IMR-90 (cell line): ENCODE measurements at regions not wholly inside any gene's neighbourhood (a gene's known extent, or its start where the extent isn't known, plus 50 kb on each side); places are given as distances from the start of the nearest gene placed in this dataset.

Source experiments
- ATAC-seq: fragments of 200-7000 bp; cut with Tn5 transposase; 2 replicates; pipeline ENCODE4 v1.9.1; 2020; ENCODE audit warnings: low read depth, mild to moderate bottlenecking, moderate library complexity
- BruUV-seq: library from RNA; stranded (reverse); fragments of 400-500 nt; replicated peaks from 2 replicates; lab custom pipeline; 2021; lab: Mats Ljungman, UMichigan
- CTCF ChIA-PET: fragments of 300-600 bp; formaldehyde crosslinking; extraction: SDS; loops from one replicate; lab custom pipeline; 2021; ENCODE audit warnings: antibody characterized with exemption; lab: Yijun Ruan, JAX
- POLR2A ChIA-PET: fragments of 300-600 bp; sonication (Branson Sonifier 250); formaldehyde crosslinking; loops from one replicate; lab custom pipeline; 2022; ENCODE audit warnings: antibody characterized with exemption; ENCODE audit not compliant: unreplicated experiment; lab: Charles Lee
- DNase-seq: peaks from one replicate; pipeline ENCODE4 v3.0.0; 2013
- H2AFZ ChIP-seq: replicated peaks from 2 replicates; pipeline ENCODE3; 2013; ENCODE audit warnings: low read length, mild to moderate bottlenecking; ENCODE audit not compliant: poor library complexity
- H2AK5ac ChIP-seq: 2 replicates; pipeline ENCODE4 v1.6.1; 2013; ENCODE audit warnings: low read depth, low read length, inconsistent platforms
- H2AK9ac ChIP-seq: replicated peaks from 2 replicates; pipeline ENCODE3; 2013; ENCODE audit warnings: mild to moderate bottlenecking, low read depth, low read length, moderate library complexity; ENCODE audit not compliant: poor library complexity
- H2BK120ac ChIP-seq: 2 replicates; pipeline ENCODE4 v1.6.1; 2013; ENCODE audit warnings: low read depth, low read length, inconsistent platforms
- H2BK15ac ChIP-seq: 3 replicates; pipeline ENCODE4 v1.6.1; 2013; ENCODE audit warnings: low read depth, low read length, inconsistent platforms
- H2BK20ac ChIP-seq: 2 replicates; pipeline ENCODE4 v1.6.1; 2013; ENCODE audit warnings: low read depth, mild to moderate bottlenecking, inconsistent platforms, low read length, moderate library complexity
- H2BK5ac ChIP-seq: 2 replicates; pipeline ENCODE4 v1.6.1; 2013; ENCODE audit warnings: mild to moderate bottlenecking, low read depth, low read length, inconsistent platforms; ENCODE audit not compliant: poor library complexity, severe bottlenecking
- H3K14ac ChIP-seq: replicated peaks from 2 replicates; pipeline ENCODE4 v1.6.1; 2013; ENCODE audit warnings: low read depth, low read length, inconsistent platforms
- H3K18ac ChIP-seq: 2 replicates; pipeline ENCODE4 v1.6.1; 2013; ENCODE audit warnings: low read depth, low read length, control low read depth
- H3K23ac ChIP-seq: 2 replicates; pipeline ENCODE4 v1.6.1; 2013; ENCODE audit warnings: low read depth, low read length, inconsistent platforms
- H3K27ac ChIP-seq: 2 replicates; pipeline ENCODE4 v1.5.1; 2013; ENCODE audit warnings: mild to moderate bottlenecking, control low read depth, low read length; ENCODE audit not compliant: insufficient read depth
- H3K27me3 ChIP-seq: 2 replicates; pipeline ENCODE4 v1.6.1; 2013; ENCODE audit warnings: low read length; ENCODE audit not compliant: control insufficient read depth, insufficient read depth
- H3K36me3 ChIP-seq: 2 replicates; pipeline ENCODE4 v1.6.1; 2013; ENCODE audit warnings: low read length, mixed read lengths; ENCODE audit not compliant: control insufficient read depth, insufficient read depth
- H3K4ac ChIP-seq: 2 replicates; pipeline ENCODE4 v1.6.1; 2013; ENCODE audit warnings: low read depth, low read length, inconsistent platforms
- H3K4me1 ChIP-seq: 2 replicates; pipeline ENCODE4 v1.6.1; 2013; ENCODE audit warnings: low read length, mixed read lengths; ENCODE audit not compliant: control insufficient read depth, insufficient read depth
- H3K4me2 ChIP-seq: 2 replicates; pipeline ENCODE4 v1.6.1; 2013; ENCODE audit warnings: low read depth, mild to moderate bottlenecking, control low read depth, low read length, moderate library complexity
- H3K4me3 ChIP-seq: 2 replicates; pipeline ENCODE4 v1.5.1; 2013; ENCODE audit warnings: low read depth, mild to moderate bottlenecking, control low read depth, low read length, moderate library complexity; ENCODE audit not compliant: insufficient read depth
- H3K56ac ChIP-seq: 2 replicates; pipeline ENCODE4 v1.6.1; 2013; ENCODE audit warnings: low read length, inconsistent platforms; ENCODE audit not compliant: insufficient read depth; ENCODE audit errors: extremely low read depth
- H3K79me1 ChIP-seq, 2 experiments: 2 replicates each; pipeline ENCODE4 v1.6.1; 2013; ENCODE audit warnings: low read length in 2 of 2, inconsistent platforms in 1 of 2, low read depth in 1 of 2
- H3K9ac ChIP-seq: 2 replicates; pipeline ENCODE4 v1.6.1; 2013; ENCODE audit warnings: low read depth, low read length, control low read depth
- H3K9me1 ChIP-seq: 2 replicates; pipeline ENCODE4 v1.6.1; 2013; ENCODE audit warnings: low read length, inconsistent platforms; ENCODE audit not compliant: insufficient read depth
- H3K9me3 ChIP-seq: 2 replicates; pipeline ENCODE4 v1.6.1; 2013; ENCODE audit warnings: low read length; ENCODE audit not compliant: control insufficient read depth, insufficient read depth
- H4K20me1 ChIP-seq: 2 replicates; pipeline ENCODE4 v1.6.1; 2013; ENCODE audit warnings: low read length, inconsistent platforms; ENCODE audit not compliant: insufficient read depth
- H4K5ac ChIP-seq: 2 replicates; pipeline ENCODE4 v1.6.1; 2013; ENCODE audit warnings: mild to moderate bottlenecking, low read depth, low read length, control low read depth
- H4K8ac ChIP-seq, 2 experiments: 2 replicates each; pipeline ENCODE4 v1.6.1; 2013; ENCODE audit warnings: low read depth in 2 of 2, low read length in 2 of 2, control low read depth in 1 of 2, inconsistent platforms in 1 of 2
- H4K91ac ChIP-seq: 2 replicates; pipeline ENCODE4 v1.6.1; 2013; ENCODE audit warnings: low read depth, low read length, inconsistent platforms; ENCODE audit not compliant: insufficient read depth
- CEBPB ChIP-seq: IDR thresholded peaks from 2 replicates; pipeline ENCODE4 v1.6.1; 2012; ENCODE audit warnings: low read depth, low read length, improper control_type of control experiment
- MAZ ChIP-seq: IDR thresholded peaks from 2 replicates; pipeline ENCODE4 v1.6.1; 2012; ENCODE audit warnings: low read depth, mild to moderate bottlenecking, low read length, improper control_type of control experiment, moderate library complexity, borderline replicate concordance
- SMC3 ChIP-seq: fragments of 150-350 bp; IDR thresholded peaks from 2 replicates; pipeline ENCODE4 v1.6.1; 2016; ENCODE audit warnings: low read depth, mild to moderate bottlenecking, antibody characterized with exemption, low read length, moderate library complexity
- WGBS, 2 experiments: methylation state at CpG; one replicate each; pipeline versions ENCODE4 v1.1.5 to v1.1.7; 2013; ENCODE audit warnings: missing lambda C conversion rate in 2 of 2; ENCODE audit not compliant: insufficient read length in 1 of 2; ENCODE audit errors: extremely low coverage in 2 of 2; 5-methylcytosine and 5-hydroxymethylcytosine counted together
- dilution Hi-C: fragments of 300-500 bp; cut with HindIII; formaldehyde crosslinking; loops from one replicate; pipeline ENCODE4 v1.14.3; 2018; ENCODE audit warnings: low sequenced_read_pairs; ENCODE audit not compliant: unreplicated experiment
- in situ Hi-C: fragments of 300-500 bp; cut with MboI; formaldehyde crosslinking; loops from 3 replicates; pipeline ENCODE4 v1.14.3; 2019; ENCODE audit warnings: low sequenced_read_pairs, inconsistent platforms, mixed read lengths
- intact Hi-C: fragments of 100-400 bp; cut with micrococcal nuclease; formaldehyde crosslinking; loops from 2 replicates; pipeline ENCODE4 v1.10.0; 2022
- TF ChIP-seq, protein P1 (sequence below): fragments of 150-350 bp; IDR thresholded peaks from 2 replicates; pipeline ENCODE4 v1.6.1; 2017; ENCODE audit warnings: mild to moderate bottlenecking, antibody characterized with exemption, low read length, low read depth
- TF ChIP-seq, protein P2 (sequence below): fragments of 150-350 bp; IDR thresholded peaks from 2 replicates; pipeline ENCODE4 v1.6.1; 2016; ENCODE audit warnings: low read depth, mild to moderate bottlenecking, low read length, moderate library complexity, borderline replicate concordance

DNA sequence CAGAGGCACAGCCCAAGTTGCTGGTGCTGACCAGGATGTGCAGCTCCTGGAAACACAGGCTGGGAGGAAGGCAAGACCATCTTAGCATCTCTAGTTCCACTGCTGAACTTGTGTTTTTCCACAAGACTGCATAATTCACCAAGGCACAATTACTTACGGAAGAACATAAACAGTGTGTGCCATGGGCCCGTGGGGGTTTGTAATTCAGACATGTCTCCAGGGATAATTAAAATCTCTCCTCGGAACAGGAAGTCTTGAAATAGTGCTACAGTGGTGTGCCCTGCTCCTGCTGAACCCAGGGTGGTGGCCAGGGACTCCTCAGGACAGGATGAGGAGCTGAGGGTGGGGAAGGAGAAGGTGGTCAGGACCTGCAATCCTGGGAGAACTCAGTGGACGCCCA, 188.2 kb downstream of the CCT6B start (continued):
- TF ChIP-seq, protein P1, sequence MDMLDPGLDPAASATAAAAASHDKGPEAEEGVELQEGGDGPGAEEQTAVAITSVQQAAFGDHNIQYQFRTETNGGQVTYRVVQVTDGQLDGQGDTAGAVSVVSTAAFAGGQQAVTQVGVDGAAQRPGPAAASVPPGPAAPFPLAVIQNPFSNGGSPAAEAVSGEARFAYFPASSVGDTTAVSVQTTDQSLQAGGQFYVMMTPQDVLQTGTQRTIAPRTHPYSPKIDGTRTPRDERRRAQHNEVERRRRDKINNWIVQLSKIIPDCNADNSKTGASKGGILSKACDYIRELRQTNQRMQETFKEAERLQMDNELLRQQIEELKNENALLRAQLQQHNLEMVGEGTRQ, result no peak
- TF ChIP-seq MAZ, result no peak
- TF ChIP-seq SMC3, result no peak
- TF ChIP-seq, protein P2, sequence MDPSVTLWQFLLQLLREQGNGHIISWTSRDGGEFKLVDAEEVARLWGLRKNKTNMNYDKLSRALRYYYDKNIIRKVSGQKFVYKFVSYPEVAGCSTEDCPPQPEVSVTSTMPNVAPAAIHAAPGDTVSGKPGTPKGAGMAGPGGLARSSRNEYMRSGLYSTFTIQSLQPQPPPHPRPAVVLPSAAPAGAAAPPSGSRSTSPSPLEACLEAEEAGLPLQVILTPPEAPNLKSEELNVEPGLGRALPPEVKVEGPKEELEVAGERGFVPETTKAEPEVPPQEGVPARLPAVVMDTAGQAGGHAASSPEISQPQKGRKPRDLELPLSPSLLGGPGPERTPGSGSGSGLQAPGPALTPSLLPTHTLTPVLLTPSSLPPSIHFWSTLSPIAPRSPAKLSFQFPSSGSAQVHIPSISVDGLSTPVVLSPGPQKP, result no peak

DNA sequence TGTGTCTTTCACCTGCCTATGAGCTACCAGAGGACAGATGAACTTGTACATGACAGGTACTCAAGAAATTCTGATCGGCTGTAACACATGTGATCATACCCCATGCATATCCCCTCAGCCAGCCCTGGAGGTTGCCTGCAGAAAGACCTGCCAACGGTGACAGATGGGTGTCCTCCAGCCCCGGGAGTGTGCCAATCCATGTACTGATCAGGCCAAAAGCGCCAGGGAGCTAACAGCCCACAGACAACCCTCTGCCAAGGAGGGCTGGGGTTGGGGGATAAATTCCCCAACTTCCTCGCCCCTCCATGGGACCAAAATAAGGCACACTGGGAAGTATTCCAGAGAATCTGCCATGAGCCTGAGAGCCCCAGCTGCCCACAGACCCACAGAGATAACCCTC, 189.4 kb downstream of the CCT6B start:
- Histone ChIP-seq H2BK120ac (no peak overlapping the region), H4K20me1 (no peaks in the 10 kb centered on the region), H3K79me1 (no peaks in the 10 kb centered on the region), H2BK5ac (no peak overlapping the region), H4K8ac (no peak overlapping the region), H3K9me3 (no peaks in the 10 kb centered on the region), H3K36me3 (no peaks in the 10 kb centered on the region), H2BK20ac (no peak overlapping the region), H3K4me2 (no peak overlapping the region), H3K4me1 (no peaks in the 10 kb centered on the region), H3K4me3 (no peak overlapping the region), H3K27ac (no peak overlapping the region), H3K56ac (no peak overlapping the region), H3K9me1 (no peaks in the 10 kb centered on the region), H3K18ac (no peak overlapping the region), H3K14ac (no peak overlapping the region), H3K27me3 (peaks cover 2% of the 10 kb centered on the region; the same call in 1 of the 2 replicates), H3K4ac (no peak overlapping the region), H2AK9ac (no peak overlapping the region), H3K9ac (no peak overlapping the region), H4K5ac (no peak overlapping the region), H3K23ac (no peak overlapping the region), H2BK15ac (no peak overlapping the region), H2AFZ (no peak overlapping the region), H2AK5ac (no peak overlapping the region), H4K91ac (no peak overlapping the region)
- dilution Hi-C loops (no loop called here), in situ Hi-C loops (no loop called here), intact Hi-C loops (no loop called here)
- DNase-seq, result no peak
- ChIA-PET POLR2A (no interaction called here), CTCF (no interaction called here)
- no TSS peak for BruUV-seq
- no peak for TF ChIP-seq CEBPB
- no CpG with 5 or more reads among the region's 5 CpGs for WGBS, 2 experiments
- ATAC-seq, result no peak
